ENCODE measurements at regions not wholly inside any gene's neighbourhood (a gene's known extent, or its start where the extent isn't known, plus 50 kb on each side); places are given as distances from the start of the nearest gene placed in this dataset.

GRCh38 chr3:59430341-59430740 lies 380.5 kb upstream of the CFAP20DC start:
- TF ChIP-seq, protein P1, sequence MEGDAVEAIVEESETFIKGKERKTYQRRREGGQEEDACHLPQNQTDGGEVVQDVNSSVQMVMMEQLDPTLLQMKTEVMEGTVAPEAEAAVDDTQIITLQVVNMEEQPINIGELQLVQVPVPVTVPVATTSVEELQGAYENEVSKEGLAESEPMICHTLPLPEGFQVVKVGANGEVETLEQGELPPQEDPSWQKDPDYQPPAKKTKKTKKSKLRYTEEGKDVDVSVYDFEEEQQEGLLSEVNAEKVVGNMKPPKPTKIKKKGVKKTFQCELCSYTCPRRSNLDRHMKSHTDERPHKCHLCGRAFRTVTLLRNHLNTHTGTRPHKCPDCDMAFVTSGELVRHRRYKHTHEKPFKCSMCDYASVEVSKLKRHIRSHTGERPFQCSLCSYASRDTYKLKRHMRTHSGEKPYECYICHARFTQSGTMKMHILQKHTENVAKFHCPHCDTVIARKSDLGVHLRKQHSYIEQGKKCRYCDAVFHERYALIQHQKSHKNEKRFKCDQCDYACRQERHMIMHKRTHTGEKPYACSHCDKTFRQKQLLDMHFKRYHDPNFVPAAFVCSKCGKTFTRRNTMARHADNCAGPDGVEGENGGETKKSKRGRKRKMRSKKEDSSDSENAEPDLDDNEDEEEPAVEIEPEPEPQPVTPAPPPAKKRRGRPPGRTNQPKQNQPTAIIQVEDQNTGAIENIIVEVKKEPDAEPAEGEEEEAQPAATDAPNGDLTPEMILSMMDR (conservative IDR thresholded peaks at IDR 0.05) = no peak
- no peak for TF ChIP-seq EZH2 (IDR thresholded peaks at IDR 0.05; ENCODE audit: low read depth)

Measured in PC-9 (cell line).